Mammary epithelial cell (primary cell): ENCODE measurements at regions not wholly inside any gene's neighbourhood (a gene's known extent, or its start where the extent isn't known, plus 50 kb on each side); places are given as distances from the start of the nearest gene placed in this dataset.

ENCODE experiments used
- EZH2 ChIP-seq: IDR thresholded peaks from 2 replicates; pipeline ENCODE4 v1.6.1; 2012; ENCODE audit warnings: low read length, inconsistent platforms, borderline replicate concordance
- TF ChIP-seq, protein P1 (sequence below), 2 donors: IDR thresholded peaks in 1 of 2; conservative IDR thresholded peaks in 1 of 2; 2 replicates each; pipeline ENCODE4 v1.5.1; 2011 to 2012; ENCODE audit warnings: inconsistent platforms in 2 of 2, low read length in 2 of 2, mild to moderate bottlenecking in 2 of 2, control low read depth in 1 of 2, low read depth in 1 of 2; ENCODE audit not compliant: insufficient read depth in 1 of 2; ENCODE audit errors: extremely low read depth in 1 of 2

DNA sequence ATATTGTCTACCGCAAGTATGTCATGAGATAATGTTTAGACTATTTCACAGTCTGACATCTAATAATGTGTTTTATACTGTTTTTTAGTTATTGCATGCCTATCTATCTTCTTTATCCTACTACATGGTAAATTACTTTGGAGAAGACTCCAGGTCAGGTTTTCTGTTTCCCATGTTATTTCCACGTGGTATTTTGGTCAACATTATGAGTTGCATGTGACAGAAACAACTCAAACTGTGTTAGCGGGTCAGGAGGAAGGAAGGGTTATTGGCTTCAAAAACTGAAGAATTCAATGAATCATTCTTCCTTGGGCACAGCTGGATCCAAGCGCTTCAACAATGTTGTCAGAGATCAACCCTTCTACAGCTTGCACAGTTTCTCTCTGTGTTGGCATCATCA is 252.1 kb upstream of the CCNG1 start:
- TF ChIP-seq, protein P1, sequence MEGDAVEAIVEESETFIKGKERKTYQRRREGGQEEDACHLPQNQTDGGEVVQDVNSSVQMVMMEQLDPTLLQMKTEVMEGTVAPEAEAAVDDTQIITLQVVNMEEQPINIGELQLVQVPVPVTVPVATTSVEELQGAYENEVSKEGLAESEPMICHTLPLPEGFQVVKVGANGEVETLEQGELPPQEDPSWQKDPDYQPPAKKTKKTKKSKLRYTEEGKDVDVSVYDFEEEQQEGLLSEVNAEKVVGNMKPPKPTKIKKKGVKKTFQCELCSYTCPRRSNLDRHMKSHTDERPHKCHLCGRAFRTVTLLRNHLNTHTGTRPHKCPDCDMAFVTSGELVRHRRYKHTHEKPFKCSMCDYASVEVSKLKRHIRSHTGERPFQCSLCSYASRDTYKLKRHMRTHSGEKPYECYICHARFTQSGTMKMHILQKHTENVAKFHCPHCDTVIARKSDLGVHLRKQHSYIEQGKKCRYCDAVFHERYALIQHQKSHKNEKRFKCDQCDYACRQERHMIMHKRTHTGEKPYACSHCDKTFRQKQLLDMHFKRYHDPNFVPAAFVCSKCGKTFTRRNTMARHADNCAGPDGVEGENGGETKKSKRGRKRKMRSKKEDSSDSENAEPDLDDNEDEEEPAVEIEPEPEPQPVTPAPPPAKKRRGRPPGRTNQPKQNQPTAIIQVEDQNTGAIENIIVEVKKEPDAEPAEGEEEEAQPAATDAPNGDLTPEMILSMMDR (conservative IDR thresholded peaks at IDR 0.05 in 1 of 2, IDR thresholded peaks at IDR 0.05 in 1 of 2; ENCODE audit: extremely low read depth in 1 of 2, insufficient read depth in 1 of 2, low read depth in 1 of 2, low read length in 2 of 2) = no peak
- no peak for TF ChIP-seq EZH2
